ENCODE measurements at regions not wholly inside any gene's neighbourhood (a gene's known extent, or its start where the extent isn't known, plus 50 kb on each side); places are given as distances from the start of the nearest gene placed in this dataset.

GRCh38 chr21:27741736-27742135 lies 774.8 kb upstream of the ADAMTS5 start:
- no peak for ATAC-seq
- TF ChIP-seq CTBP1 (IDR thresholded peaks at IDR 0.05; ENCODE audit: borderline replicate concordance), result no peak
- TF ChIP-seq CBFA2T2 (conservative IDR thresholded peaks at IDR 0.05), result no peak
- no peak for TF ChIP-seq RBFOX2 (IDR thresholded peaks at IDR 0.05; ENCODE audit: low read depth, low read length)
- TF ChIP-seq ZBTB9 (CRISPR knock-in tag; IDR thresholded peaks at IDR 0.05), result no peak
- TF ChIP-seq, protein P1, sequence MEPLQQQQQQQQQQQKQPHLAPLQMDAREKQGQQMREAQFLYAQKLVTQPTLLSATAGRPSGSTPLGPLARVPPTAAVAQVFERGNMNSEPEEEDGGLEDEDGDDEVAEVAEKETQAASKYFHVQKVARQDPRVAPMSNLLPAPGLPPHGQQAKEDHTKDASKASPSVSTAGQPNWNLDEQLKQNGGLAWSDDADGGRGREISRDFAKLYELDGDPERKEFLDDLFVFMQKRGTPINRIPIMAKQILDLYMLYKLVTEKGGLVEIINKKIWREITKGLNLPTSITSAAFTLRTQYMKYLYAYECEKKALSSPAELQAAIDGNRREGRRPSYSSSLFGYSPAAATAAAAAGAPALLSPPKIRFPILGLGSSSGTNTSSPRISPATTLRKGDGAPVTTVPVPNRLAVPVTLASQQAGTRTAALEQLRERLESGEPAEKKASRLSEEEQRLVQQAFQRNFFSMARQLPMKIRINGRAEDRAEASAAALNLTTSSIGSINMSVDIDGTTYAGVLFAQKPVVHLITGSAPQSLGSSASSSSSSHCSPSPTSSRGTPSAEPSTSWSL (CRISPR knock-in tag; IDR thresholded peaks at IDR 0.05; ENCODE audit: borderline replicate concordance), result no peak
- TF ChIP-seq FOXK1 (CRISPR knock-in tag; IDR thresholded peaks at IDR 0.05; ENCODE audit: borderline replicate concordance), result no peak
- TF ChIP-seq U2AF1 (optimal IDR thresholded peaks at IDR 0.05; ENCODE audit: low read depth, low read length), result no peak
- TF ChIP-seq ZNF57 (CRISPR knock-in tag; IDR thresholded peaks at IDR 0.05), result no peak
- TF ChIP-seq ZKSCAN3 (CRISPR knock-in tag; IDR thresholded peaks at IDR 0.05), result no peak
- no peak for TF ChIP-seq NR2F6 (CRISPR knock-in tag; IDR thresholded peaks at IDR 0.05)
- no peak for TF ChIP-seq PHB (CRISPR knock-in tag; IDR thresholded peaks at IDR 0.05)
- intact Hi-C loops (cut with micrococcal nuclease) (no loop called here), in situ Hi-C loops (cut with MboI) (no loop called here)
- Histone ChIP-seq H2AFZ (ENCODE audit: low read depth, low read length) (no peak overlapping the region), H3K9ac (ENCODE audit: insufficient read depth in 1 of 2, low read depth in 2 of 2, low read length in 2 of 2) (no peak overlapping the region), H3K79me2 (ENCODE audit: control insufficient read depth, insufficient read depth, low read length) (no peaks in the 10 kb centered on the region), H3K9me1 (ENCODE audit: control insufficient read depth, insufficient read depth, low read length) (no peaks in the 10 kb centered on the region), H3K36me3 (ENCODE audit: control insufficient read depth, insufficient read depth, low read length) (no peaks in the 10 kb centered on the region), H3K4me1 (replicated peaks in 1 of 2; ENCODE audit: control insufficient read depth in 2 of 2, insufficient read depth in 2 of 2, low read length in 2 of 2) (no peaks in the 10 kb centered on the region), H3K4me2 (ENCODE audit: insufficient read depth, low read length) (no peak overlapping the region), H3K9me3 (replicated peaks; ENCODE audit: control insufficient read depth, insufficient read depth, low read depth, low read length) (no peaks in the 10 kb centered on the region; the same call in 1 of the 2 replicates), H4K20me1 (replicated peaks; ENCODE audit: control insufficient read depth, insufficient read depth, low read length) (no peaks in the 10 kb centered on the region), H3K27ac (ENCODE audit: extremely low read depth, low read depth, low read length) (no peak overlapping the region), H3K27me3 (ENCODE audit: control insufficient read depth in 2 of 2, insufficient read depth in 2 of 2, low read length in 2 of 2) (no peaks in the 10 kb centered on the region), H3K4me3 (no peak overlapping the region)
- BruUV-seq (replicated peaks), result no TSS peak
- FAIRE-seq, result no peak
- 0% methylated on average over 2 of the region's 2 CpGs for WGBS (ENCODE audit: insufficient coverage, low coverage, missing lambda C conversion rate)
- ChIA-PET POLR2A (no interaction called here), CTCF (ENCODE audit: low intra/inter-chr PET ratio) (no interaction called here)
- no peak for DNase-seq (ENCODE audit: extremely low read depth in 1 of 4, low spot score in 3 of 4)
